PC-3 (cell line): ENCODE measurements at regions not wholly inside any gene's neighbourhood (a gene's known extent, or its start where the extent isn't known, plus 50 kb on each side); places are given as distances from the start of the nearest gene placed in this dataset.

ENCODE experiments used
- ATAC-seq: fragments of 200-7000 bp; cut with Tn5 transposase; 2 replicates; pipeline ENCODE4 v1.9.1; 2020; ENCODE audit warnings: mild to moderate bottlenecking, moderate library complexity
- BruUV-seq: library from RNA; stranded (reverse); fragments of 400-500 nt; replicated peaks from 2 replicates; lab custom pipeline; 2021; lab: Mats Ljungman, UMichigan
- CTCF ChIA-PET: fragments of 300-600 bp; sonication (Branson Sonifier 250); formaldehyde crosslinking; loops from one replicate; lab custom pipeline; 2022; ENCODE audit warnings: antibody characterized with exemption; lab: Charles Lee
- POLR2A ChIA-PET: fragments of 300-600 bp; sonication (Branson Sonifier 250); formaldehyde crosslinking; loops from one replicate; lab custom pipeline; 2022; ENCODE audit warnings: antibody characterized with exemption; ENCODE audit not compliant: unreplicated experiment; lab: Charles Lee
- DNase-seq: peaks from one replicate; pipeline ENCODE4 v3.0.0-alpha.2; 2015
- H2AFZ ChIP-seq: fragments of 300-600 bp; sonication (generic); 2 replicates; pipeline ENCODE4 v1.6.0; 2016; ENCODE audit warnings: antibody characterized with exemption, low read length
- H3F3A ChIP-seq: fragments of 300-600 bp; sonication (generic); one replicate; pipeline ENCODE4 v1.6.0; 2017; ENCODE audit warnings: antibody characterized with exemption, low read length, control low read depth, mild to moderate bottlenecking; ENCODE audit not compliant: unreplicated experiment
- H3K27ac ChIP-seq: fragments of 300-600 bp; sonication (generic); 2 replicates; pipeline ENCODE4 v1.5.1; 2016; ENCODE audit warnings: mild to moderate bottlenecking, low read length
- H3K27me3 ChIP-seq: fragments of 300-600 bp; sonication (generic); 2 replicates; pipeline ENCODE4 v1.6.1; 2016; ENCODE audit warnings: low read length, mixed read lengths
- H3K36me3 ChIP-seq: fragments of 300-600 bp; sonication (generic); 2 replicates; pipeline ENCODE4 v1.6.1; 2016; ENCODE audit warnings: low read depth, mixed run types, low read length, mixed read lengths
- H3K4me1 ChIP-seq: fragments of 300-600 bp; sonication (generic); 2 replicates; pipeline ENCODE4 v1.5.1; 2016; ENCODE audit warnings: low read length; ENCODE audit not compliant: insufficient read depth
- H3K4me2 ChIP-seq: fragments of 300-600 bp; sonication (generic); 2 replicates; pipeline ENCODE4 v1.6.0; 2016; ENCODE audit warnings: low read length
- H3K4me3 ChIP-seq: fragments of 300-600 bp; sonication (generic); 2 replicates; pipeline ENCODE4 v1.5.1; 2016; ENCODE audit warnings: mild to moderate bottlenecking, low read length, mixed read lengths
- H3K79me2 ChIP-seq: fragments of 300-600 bp; sonication (generic); 2 replicates; pipeline ENCODE4 v1.6.1; 2017; ENCODE audit warnings: low read length, mixed read lengths
- H3K9ac ChIP-seq: fragments of 300-600 bp; sonication (generic); 2 replicates; pipeline ENCODE4 v1.6.0; 2016; ENCODE audit warnings: mild to moderate bottlenecking, low read length
- H3K9me2 ChIP-seq: fragments of 300-600 bp; sonication (generic); replicated peaks from 2 replicates; pipeline ENCODE4 v1.6.1; 2016; ENCODE audit warnings: mixed run types, low read length, mixed read lengths
- H3K9me3 ChIP-seq: fragments of 300-600 bp; sonication (generic); 2 replicates; pipeline ENCODE4 v1.6.1; 2016; ENCODE audit warnings: low read length, mixed read lengths
- H4K20me1 ChIP-seq: fragments of 300-600 bp; sonication (generic); 2 replicates; pipeline ENCODE4 v1.6.1; 2016; ENCODE audit warnings: low read length, mixed read lengths
- EZH2 ChIP-seq: fragments of 300-600 bp; sonication (generic); IDR thresholded peaks from one replicate; pipeline ENCODE4 v1.6.1; 2017; ENCODE audit warnings: antibody characterized with exemption, mild to moderate bottlenecking, low read length; ENCODE audit not compliant: unreplicated experiment
- EZH2phosphoT487 ChIP-seq: fragments of 300-600 bp; sonication (generic); IDR thresholded peaks from 2 replicates; pipeline ENCODE4 v1.6.1; 2018; ENCODE audit warnings: mild to moderate bottlenecking, antibody characterized with exemption, low read length, borderline replicate concordance
- intact Hi-C: fragments of 100-400 bp; cut with micrococcal nuclease; formaldehyde crosslinking; loops from 2 replicates; pipeline ENCODE4 v1.9.0; 2023
- TF ChIP-seq, protein P1 (sequence below): fragments of 300-600 bp; sonication (generic); conservative IDR thresholded peaks from 2 replicates; pipeline ENCODE4 v1.5.1; 2017; ENCODE audit warnings: antibody characterized with exemption, low read depth, mild to moderate bottlenecking, low read length

DNA sequence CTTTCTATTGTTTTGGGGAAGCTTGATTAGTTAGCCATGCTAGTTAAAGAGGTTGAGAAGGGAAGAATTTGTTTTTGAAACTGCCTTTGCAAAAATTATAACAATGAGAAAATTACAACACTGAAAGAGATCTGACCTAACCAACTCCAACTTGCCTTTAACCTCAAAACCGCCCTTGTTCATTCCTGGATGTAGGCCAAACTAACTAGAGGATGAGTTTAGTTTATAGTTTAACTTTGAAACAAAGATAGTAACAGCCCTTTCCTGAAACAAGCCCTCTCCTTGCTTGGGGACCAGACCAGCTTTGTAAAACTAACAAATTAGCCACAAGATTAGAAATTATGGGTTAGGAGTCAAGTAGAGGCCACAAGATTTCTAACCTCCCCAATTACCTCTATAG is 713.9 kb downstream of the CPS1 start:
- H3K4me2 ChIP-seq, result no peak overlapping the region
- no peaks in the 10 kb centered on the region for H3K27me3 ChIP-seq
- H3K36me3 ChIP-seq, result no peaks in the 10 kb centered on the region
- H3K4me3 ChIP-seq, result no peak overlapping the region
- ATAC-seq (no peak), DNase-seq (no peak)
- TF ChIP-seq EZH2, result no peak
- TF ChIP-seq, protein P1, sequence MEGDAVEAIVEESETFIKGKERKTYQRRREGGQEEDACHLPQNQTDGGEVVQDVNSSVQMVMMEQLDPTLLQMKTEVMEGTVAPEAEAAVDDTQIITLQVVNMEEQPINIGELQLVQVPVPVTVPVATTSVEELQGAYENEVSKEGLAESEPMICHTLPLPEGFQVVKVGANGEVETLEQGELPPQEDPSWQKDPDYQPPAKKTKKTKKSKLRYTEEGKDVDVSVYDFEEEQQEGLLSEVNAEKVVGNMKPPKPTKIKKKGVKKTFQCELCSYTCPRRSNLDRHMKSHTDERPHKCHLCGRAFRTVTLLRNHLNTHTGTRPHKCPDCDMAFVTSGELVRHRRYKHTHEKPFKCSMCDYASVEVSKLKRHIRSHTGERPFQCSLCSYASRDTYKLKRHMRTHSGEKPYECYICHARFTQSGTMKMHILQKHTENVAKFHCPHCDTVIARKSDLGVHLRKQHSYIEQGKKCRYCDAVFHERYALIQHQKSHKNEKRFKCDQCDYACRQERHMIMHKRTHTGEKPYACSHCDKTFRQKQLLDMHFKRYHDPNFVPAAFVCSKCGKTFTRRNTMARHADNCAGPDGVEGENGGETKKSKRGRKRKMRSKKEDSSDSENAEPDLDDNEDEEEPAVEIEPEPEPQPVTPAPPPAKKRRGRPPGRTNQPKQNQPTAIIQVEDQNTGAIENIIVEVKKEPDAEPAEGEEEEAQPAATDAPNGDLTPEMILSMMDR, result no peak
- TF ChIP-seq EZH2phosphoT487, result no peak
- ChIA-PET CTCF (no interaction called here), POLR2A (no interaction called here)
- H3K27ac ChIP-seq, result no peak overlapping the region
- H3K9me3 ChIP-seq, result no peaks in the 10 kb centered on the region
- no peaks in the 10 kb centered on the region for H3K4me1 ChIP-seq
- no peaks in the 10 kb centered on the region for H3K79me2 ChIP-seq
- H4K20me1 ChIP-seq, result no peaks in the 10 kb centered on the region
- H3K9me2 ChIP-seq, result no peaks in the 10 kb centered on the region
- intact Hi-C loops, result no loop called here
- H3F3A ChIP-seq, result no peaks in the 10 kb centered on the region
- BruUV-seq, result no TSS peak
- no peak overlapping the region for H2AFZ ChIP-seq
- H3K9ac ChIP-seq, result no peak overlapping the region

DNA sequence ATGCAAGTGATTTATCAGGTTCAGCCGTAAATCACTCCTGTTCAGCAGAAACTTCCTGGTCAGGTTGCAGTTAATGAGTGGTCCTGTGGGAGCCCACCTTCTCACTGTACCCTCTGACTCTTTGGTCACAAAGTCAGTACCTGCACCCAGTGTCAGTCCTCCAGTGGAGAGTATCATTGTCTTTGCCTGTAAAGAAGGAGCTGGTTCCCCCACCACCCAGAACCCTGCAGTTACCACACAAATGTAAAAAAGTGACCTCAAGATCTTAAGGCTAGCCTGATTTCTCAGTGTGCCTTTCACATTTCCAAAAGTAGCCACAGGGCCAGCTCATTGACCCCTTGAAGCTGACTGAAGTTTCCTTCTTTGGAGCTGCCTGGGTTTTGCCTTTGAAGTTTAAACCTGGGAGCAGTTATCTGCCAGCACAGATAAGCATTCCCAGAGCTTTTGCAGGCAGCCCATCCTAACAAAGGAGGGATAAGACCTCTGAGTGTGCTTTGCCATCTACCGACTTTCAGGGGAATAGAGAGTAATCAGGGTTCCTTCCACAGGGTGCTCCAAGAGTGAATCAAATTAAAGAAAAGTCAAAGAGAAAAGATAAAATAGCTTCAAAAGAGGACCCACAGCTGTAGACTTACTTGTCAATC is 725.2 kb downstream of the CPS1 start:
- H3K79me2 ChIP-seq, result no peaks in the 10 kb centered on the region
- DNase-seq (peak; percentile 7), ATAC-seq (no peak)
- no peaks in the 10 kb centered on the region for H3K4me1 ChIP-seq
- ChIA-PET POLR2A (no interaction called here), CTCF (no interaction called here)
- no peak overlapping the region for H3K4me3 ChIP-seq
- no peaks in the 10 kb centered on the region for H3K9me3 ChIP-seq
- H3F3A ChIP-seq, result no peaks in the 10 kb centered on the region
- TF ChIP-seq EZH2 (no peak), EZH2phosphoT487 (no peak)
- TF ChIP-seq, protein P1, result no peak
- no peak overlapping the region for H2AFZ ChIP-seq
- intact Hi-C loops, result no loop called here
- no peak overlapping the region for H3K9ac ChIP-seq
- H3K36me3 ChIP-seq, result no peaks in the 10 kb centered on the region
- no peaks in the 10 kb centered on the region for H3K9me2 ChIP-seq
- H3K27me3 ChIP-seq, result peaks cover 41% of the 10 kb centered on the region
- no peaks in the 10 kb centered on the region for H4K20me1 ChIP-seq
- no TSS peak for BruUV-seq
- no peak overlapping the region for H3K27ac ChIP-seq
- H3K4me2 ChIP-seq, result no peak overlapping the region

DNA sequence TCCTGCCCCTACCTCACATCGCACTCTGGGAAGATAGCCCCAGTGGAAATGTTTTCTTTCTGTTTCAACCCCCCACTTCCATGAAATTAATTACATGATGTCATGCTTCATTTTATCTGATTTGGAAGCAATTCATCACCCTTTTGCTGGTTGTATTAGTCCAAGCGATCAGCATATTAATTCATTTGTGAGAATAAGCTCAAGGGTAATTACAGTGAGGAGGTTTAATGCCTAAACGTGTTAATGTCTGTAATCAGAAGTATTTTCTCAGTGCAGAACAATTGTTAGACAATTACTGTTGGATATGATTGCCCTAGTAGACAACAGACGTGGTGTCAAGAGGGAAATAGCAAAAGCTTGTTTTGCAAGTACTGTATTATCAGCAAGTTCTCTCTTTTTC is 746.3 kb downstream of the CPS1 start:
- no peak overlapping the region for H3K9ac ChIP-seq
- H3K4me2 ChIP-seq, result no peak overlapping the region
- no peak overlapping the region for H3K27ac ChIP-seq
- H2AFZ ChIP-seq, result no peak overlapping the region
- ATAC-seq (no peak), DNase-seq (no peak)
- BruUV-seq, result no TSS peak
- ChIA-PET CTCF (no interaction called here), POLR2A (no interaction called here)
- no peaks in the 10 kb centered on the region for H4K20me1 ChIP-seq
- intact Hi-C loops, result no loop called here
- H3K4me1 ChIP-seq, result no peaks in the 10 kb centered on the region
- no peak for TF ChIP-seq EZH2phosphoT487
- no peak for TF ChIP-seq EZH2
- TF ChIP-seq, protein P1, result no peak
- H3K9me2 ChIP-seq, result no peaks in the 10 kb centered on the region
- no peaks in the 10 kb centered on the region for H3K36me3 ChIP-seq
- H3K9me3 ChIP-seq, result no peaks in the 10 kb centered on the region
- no peaks in the 10 kb centered on the region for H3F3A ChIP-seq
- peaks cover 39% of the 10 kb centered on the region; the same call in 1 of the 2 replicates for H3K27me3 ChIP-seq
- H3K4me3 ChIP-seq, result no peak overlapping the region
- H3K79me2 ChIP-seq, result no peaks in the 10 kb centered on the region
